CD4-positive, alpha-beta memory T cell (primary cell): ENCODE measurements at regions not wholly inside any gene's neighbourhood (a gene's known extent, or its start where the extent isn't known, plus 50 kb on each side); places are given as distances from the start of the nearest gene placed in this dataset.
"Not testable (repeated sequence)": the region's sequence is repeated elsewhere in the genome, so short reads cannot be mapped to it uniquely, and the experiment has no call there.

Source experiments
- CTCF ChIA-PET: fragments of 350-600 bp; sonication (Branson Sonifier 250); formaldehyde crosslinking; loops from one replicate; lab custom pipeline; 2021; ENCODE audit warnings: inconsistent platforms; ENCODE audit not compliant: partially characterized antibody; lab: Charles Lee
- POLR2A ChIA-PET: fragments of 350-600 bp; sonication (Branson Sonifier 250); formaldehyde crosslinking; loops from one replicate; lab custom pipeline; 2021; ENCODE audit not compliant: partially characterized antibody; lab: Charles Lee
- DNase-seq, 5 donors: peaks; one replicate each; pipeline versions ENCODE4 v3.0.0 to v3.0.0-alpha.2; 2020 to 2022; ENCODE audit warnings: mixed read lengths in 1 of 5
- H3K27ac ChIP-seq: one replicate; pipeline ENCODE4 v1.7.0; 2013; ENCODE audit warnings: low read depth, low read length
- H3K27me3 ChIP-seq: 2 replicates; pipeline ENCODE4 v1.7.0; 2013; ENCODE audit warnings: mild to moderate bottlenecking, low read length, moderate library complexity; ENCODE audit not compliant: insufficient read depth
- H3K36me3 ChIP-seq: 2 replicates; pipeline ENCODE4 v1.7.0; 2013; ENCODE audit warnings: mild to moderate bottlenecking, low read length, moderate library complexity; ENCODE audit not compliant: insufficient read depth
- H3K4me1 ChIP-seq: 2 replicates; pipeline ENCODE4 v1.7.0; 2013; ENCODE audit warnings: mild to moderate bottlenecking, low read length, moderate library complexity; ENCODE audit not compliant: insufficient read depth
- H3K4me3 ChIP-seq, 2 donors: one replicate each; pipeline ENCODE4 v1.7.0; 2013; ENCODE audit warnings: low read length in 2 of 2, mild to moderate bottlenecking in 1 of 2
- H3K9me3 ChIP-seq, 2 donors: one replicate each; pipeline ENCODE4 v1.7.0; 2013; ENCODE audit warnings: low read length in 2 of 2, control low read depth in 1 of 2; ENCODE audit not compliant: control insufficient read depth in 1 of 2
- H3K27ac Mint-ChIP-seq, 7 donors: one replicate each; pipeline ENCODE4 v1.8.0; 2020 to 2021; ENCODE audit warnings: mixed read lengths in 7 of 7, mild to moderate bottlenecking in 6 of 7, inconsistent platforms in 3 of 7, moderate library complexity in 3 of 7
- H3K27me3 Mint-ChIP-seq, 2 donors: one replicate each; pipeline ENCODE4 v1.8.0; 2020 to 2021; ENCODE audit warnings: mixed read lengths in 2 of 2
- H3K36me3 Mint-ChIP-seq, 2 donors: one replicate each; pipeline ENCODE4 v1.8.0; 2020 to 2021; ENCODE audit warnings: mixed read lengths in 2 of 2, inconsistent platforms in 1 of 2, mild to moderate bottlenecking in 1 of 2
- H3K4me1 Mint-ChIP-seq, 4 donors: one replicate each; pipeline ENCODE4 v1.8.0; 2020 to 2021; ENCODE audit warnings: mixed read lengths in 4 of 4, mild to moderate bottlenecking in 1 of 4
- H3K4me3 Mint-ChIP-seq, 8 donors: one replicate each; pipeline ENCODE4 v1.8.0; 2020 to 2021; ENCODE audit warnings: mixed read lengths in 8 of 8, mild to moderate bottlenecking in 7 of 8, moderate library complexity in 6 of 8, inconsistent platforms in 3 of 8
- H3K9me3 Mint-ChIP-seq, 8 donors: one replicate each; pipeline ENCODE4 v1.8.0; 2020 to 2021; ENCODE audit warnings: mixed read lengths in 8 of 8, mild to moderate bottlenecking in 5 of 8, inconsistent platforms in 3 of 8, moderate library complexity in 1 of 8
- intact Hi-C: fragments of 100-400 bp; cut with micrococcal nuclease; formaldehyde crosslinking; loops from one replicate; pipeline ENCODE4 v1.15.1; 2023

DNA sequence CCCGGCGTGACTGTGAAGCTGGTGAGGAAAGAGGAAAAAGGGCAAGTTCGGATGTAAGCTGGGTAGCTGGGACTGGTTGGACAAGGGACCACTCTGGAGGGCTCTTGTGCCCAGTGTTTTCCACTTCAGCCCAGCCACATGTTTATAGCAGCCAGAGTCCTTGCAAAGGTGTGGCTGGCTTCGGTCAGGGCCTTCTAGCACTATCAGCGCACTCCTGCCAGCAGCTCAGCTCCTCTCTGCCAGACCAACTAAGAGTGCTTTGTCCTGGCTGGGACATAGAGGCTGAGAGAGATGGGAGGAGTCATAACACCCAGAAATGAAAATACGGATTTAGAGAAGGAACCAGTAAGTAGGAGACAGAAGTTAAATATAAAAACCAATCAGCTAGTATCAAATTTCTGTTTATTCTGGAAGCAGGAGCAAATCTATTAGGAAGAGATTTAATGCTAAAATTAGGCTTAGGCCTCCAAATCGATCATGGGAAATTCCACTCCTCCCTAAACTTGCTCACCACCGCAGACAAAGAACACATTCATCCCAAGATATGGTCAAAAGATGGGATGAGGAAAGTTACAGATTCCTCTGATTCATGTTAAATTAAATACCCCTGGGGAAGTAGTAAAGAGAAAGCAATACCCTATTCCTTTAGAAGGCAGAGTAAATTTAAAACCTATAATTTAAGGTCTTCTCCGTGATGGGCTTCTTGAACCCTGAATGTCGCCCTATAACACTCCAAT, 135.0 kb downstream of the RALA start:
- no peak for DNase-seq
- Histone ChIP-seq H3K36me3 (no peaks in the 10 kb centered on the region), H3K27me3 (no peaks in the 10 kb centered on the region), H3K9me3 (no peaks in the 10 kb centered on the region), H3K4me1 (no peaks in the 10 kb centered on the region), H3K4me3 (no peak overlapping the region), H3K27ac (no peak overlapping the region)
- CTCF ChIA-PET = interaction anchor here (1.7 kb wide), 1 partner anchor 11 kb away, joined by 6 read pairs; no protein-coding TSS in a partner anchor
- no peak overlapping the region for H3K4me3 Mint-ChIP-seq
- H3K27me3 Mint-ChIP-seq = no peaks in the 10 kb centered on the region
- peaks cover 0 to 2% (median 0%) of the 10 kb centered on the region in 8 donors for H3K9me3 Mint-ChIP-seq
- H3K27ac Mint-ChIP-seq = no peak overlapping the region
- H3K36me3 Mint-ChIP-seq = peaks cover 2 to 7% of the 10 kb centered on the region in 2 donors
- POLR2A ChIA-PET = no interaction called here
- peaks cover 3 to 8% (median 5%) of the 10 kb centered on the region in 4 donors for H3K4me1 Mint-ChIP-seq
- intact Hi-C loops = no loop called here

DNA sequence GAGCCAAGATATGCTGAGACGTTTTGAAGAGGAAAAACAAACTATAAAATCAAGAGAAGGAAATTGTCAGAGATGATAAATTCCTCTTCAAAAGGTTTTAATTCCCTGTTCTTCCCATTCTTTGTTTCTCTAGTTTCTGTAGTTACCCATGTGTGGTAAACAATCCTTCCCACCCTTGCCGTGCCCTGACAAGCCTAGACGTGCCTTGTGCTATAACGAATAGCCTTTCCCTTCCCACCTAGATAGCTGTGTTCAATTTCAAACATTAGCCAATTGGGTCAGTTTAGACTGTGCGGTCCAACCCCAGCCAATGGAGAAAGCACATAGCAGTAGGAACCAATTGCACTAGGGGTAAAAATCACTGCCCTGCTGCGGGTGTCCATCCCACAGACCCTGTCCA, 138.1 kb downstream of the RALA start:
- CTCF ChIA-PET = interaction anchor here (1.1 to 1.4 kb wide), 2 partner anchors 8 to 291 kb away, joined by 3 to 4 read pairs; no protein-coding TSS in a partner anchor
- H3K27ac ChIP-seq = no peak overlapping the region
- H3K4me3 ChIP-seq = no peak overlapping the region
- no peaks in the 10 kb centered on the region for H3K4me1 ChIP-seq
- H3K4me3 Mint-ChIP-seq = no peak overlapping the region
- H3K36me3 Mint-ChIP-seq = peaks cover 0 to 11% of the 10 kb centered on the region in 2 donors
- no peak for DNase-seq
- intact Hi-C loops = no loop called here
- no peaks in the 10 kb centered on the region for H3K27me3 ChIP-seq
- H3K36me3 ChIP-seq = no peaks in the 10 kb centered on the region
- no peaks in the 10 kb centered on the region for H3K9me3 ChIP-seq
- H3K9me3 Mint-ChIP-seq = no peaks in the 10 kb centered on the region
- POLR2A ChIA-PET = no interaction called here
- H3K27ac Mint-ChIP-seq = no peak overlapping the region
- peaks cover 3 to 8% (median 5%) of the 10 kb centered on the region in 4 donors for H3K4me1 Mint-ChIP-seq
- no peaks in the 10 kb centered on the region for H3K27me3 Mint-ChIP-seq

DNA sequence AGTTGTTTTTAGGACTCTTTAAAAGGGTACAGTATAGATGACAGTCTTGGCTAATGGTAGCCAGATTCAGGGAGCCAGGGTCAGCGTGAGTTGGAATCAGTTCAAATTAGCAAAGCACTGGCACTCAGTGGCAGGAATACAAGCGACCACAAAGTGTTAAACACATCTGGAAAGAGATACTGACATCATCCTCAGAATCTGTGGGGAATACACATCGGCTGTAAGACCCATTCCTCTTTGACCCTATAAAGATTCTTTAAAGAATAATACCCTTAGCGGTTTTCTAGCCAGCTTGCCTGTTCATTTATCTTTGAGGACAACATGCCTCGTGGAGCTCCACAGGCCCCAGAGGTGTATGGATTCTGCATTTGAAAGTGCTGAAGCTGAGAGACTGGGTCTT, 139.1 kb downstream of the RALA start:
- H3K27ac ChIP-seq, H3K4me3 ChIP-seq, H3K4me3 Mint-ChIP-seq, H3K27ac Mint-ChIP-seq, H3K9me3 ChIP-seq, DNase-seq, intact Hi-C loops, POLR2A ChIA-PET, H3K4me1 ChIP-seq, H3K27me3 Mint-ChIP-seq, H3K4me1 Mint-ChIP-seq, H3K9me3 Mint-ChIP-seq, H3K27me3 ChIP-seq, H3K36me3 ChIP-seq: not testable (repeated sequence)
- peaks cover 5 to 14% of the 10 kb centered on the region in 2 donors for H3K36me3 Mint-ChIP-seq
- CTCF ChIA-PET = interaction anchor here (1.1 kb wide), 1 partner anchor 9 kb away, joined by 4 read pairs; no protein-coding TSS in a partner anchor

DNA sequence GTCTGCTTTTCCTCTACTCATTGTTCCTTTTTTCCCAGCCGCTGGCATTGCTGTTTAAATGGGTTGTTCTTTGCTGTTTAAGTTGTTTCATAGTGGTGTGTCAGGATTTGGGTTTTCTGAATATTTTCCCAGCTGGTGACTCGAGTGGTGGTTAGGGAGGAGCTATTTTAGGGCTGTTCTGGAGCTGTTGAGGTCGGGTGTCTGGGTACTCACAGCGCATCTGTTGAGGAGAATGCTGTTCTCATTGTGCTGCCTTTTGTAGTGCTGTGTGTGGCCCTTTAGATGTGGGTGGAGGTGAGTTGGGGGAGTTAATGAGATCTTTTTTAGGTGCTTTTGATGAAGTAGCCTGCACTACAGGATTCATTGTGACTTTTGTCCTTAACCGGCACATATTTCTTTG, 139.5 kb downstream of the RALA start:
- intact Hi-C loops, H3K27me3 Mint-ChIP-seq, H3K4me1 ChIP-seq, H3K4me3 Mint-ChIP-seq, DNase-seq, H3K36me3 ChIP-seq, H3K27ac ChIP-seq, H3K4me1 Mint-ChIP-seq, H3K4me3 ChIP-seq, H3K9me3 Mint-ChIP-seq, H3K27me3 ChIP-seq, POLR2A ChIA-PET, CTCF ChIA-PET, H3K9me3 ChIP-seq: not testable (repeated sequence)
- peak overlapping the region in 5 of 7 donors; percentile 19 to 85 (median 23) for H3K27ac Mint-ChIP-seq
- H3K36me3 Mint-ChIP-seq = peaks cover 6 to 15% of the 10 kb centered on the region in 2 donors

DNA sequence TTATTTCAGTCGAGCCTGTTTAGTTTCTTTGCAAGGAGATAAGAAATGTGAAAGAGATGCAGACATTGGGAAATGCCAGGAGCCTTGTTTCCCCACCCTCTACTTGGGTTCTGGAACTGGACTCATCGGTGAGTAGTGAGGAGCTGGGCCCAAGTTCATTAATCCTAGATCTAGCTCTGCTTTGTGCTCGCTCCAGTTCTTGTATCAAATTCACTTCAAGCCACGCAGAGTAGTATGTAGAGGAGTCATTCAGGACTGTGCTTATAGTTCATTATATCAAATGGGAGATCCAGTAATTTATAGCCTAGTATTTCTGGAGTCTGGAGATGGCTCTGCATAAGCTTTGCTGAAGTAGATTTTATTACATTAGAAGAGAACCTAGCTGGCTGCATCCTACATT, 142.5 kb downstream of the RALA start:
- H3K9me3 Mint-ChIP-seq, H3K36me3 ChIP-seq, DNase-seq, CTCF ChIA-PET, H3K4me1 ChIP-seq, intact Hi-C loops, H3K4me3 ChIP-seq, H3K27ac Mint-ChIP-seq, H3K27me3 Mint-ChIP-seq, H3K27ac ChIP-seq, H3K4me3 Mint-ChIP-seq, H3K4me1 Mint-ChIP-seq, H3K9me3 ChIP-seq, H3K27me3 ChIP-seq, POLR2A ChIA-PET: not testable (repeated sequence)
- peaks cover 15 to 25% of the 10 kb centered on the region in 2 donors for H3K36me3 Mint-ChIP-seq

DNA sequence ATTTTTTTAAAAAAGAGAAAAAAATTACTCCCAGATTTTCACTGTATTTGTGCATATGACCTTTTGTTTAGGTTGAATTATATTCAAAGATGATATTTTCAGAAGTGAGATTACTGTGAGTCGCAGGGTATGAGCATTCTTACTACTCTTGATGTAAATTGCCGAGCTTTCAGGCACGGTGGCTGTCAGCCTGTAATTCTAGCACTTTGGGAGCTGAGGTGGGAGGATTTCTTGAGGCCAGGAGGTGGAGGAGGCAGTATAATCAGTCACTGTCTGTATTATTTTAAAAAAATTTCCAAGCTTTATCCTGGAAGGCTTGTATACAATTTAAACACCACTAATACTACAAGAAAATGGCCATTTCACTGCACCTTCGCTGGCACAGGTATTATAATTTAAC, 145.1 kb downstream of the RALA start:
- H3K4me1 ChIP-seq, H3K4me3 Mint-ChIP-seq, H3K4me3 ChIP-seq, H3K27me3 ChIP-seq, H3K9me3 ChIP-seq, intact Hi-C loops, CTCF ChIA-PET, DNase-seq, H3K4me1 Mint-ChIP-seq, H3K27ac Mint-ChIP-seq, H3K36me3 ChIP-seq, POLR2A ChIA-PET, H3K27me3 Mint-ChIP-seq, H3K9me3 Mint-ChIP-seq, H3K27ac ChIP-seq: not testable (repeated sequence)
- peaks cover 26 to 32% of the 10 kb centered on the region in 2 donors for H3K36me3 Mint-ChIP-seq

DNA sequence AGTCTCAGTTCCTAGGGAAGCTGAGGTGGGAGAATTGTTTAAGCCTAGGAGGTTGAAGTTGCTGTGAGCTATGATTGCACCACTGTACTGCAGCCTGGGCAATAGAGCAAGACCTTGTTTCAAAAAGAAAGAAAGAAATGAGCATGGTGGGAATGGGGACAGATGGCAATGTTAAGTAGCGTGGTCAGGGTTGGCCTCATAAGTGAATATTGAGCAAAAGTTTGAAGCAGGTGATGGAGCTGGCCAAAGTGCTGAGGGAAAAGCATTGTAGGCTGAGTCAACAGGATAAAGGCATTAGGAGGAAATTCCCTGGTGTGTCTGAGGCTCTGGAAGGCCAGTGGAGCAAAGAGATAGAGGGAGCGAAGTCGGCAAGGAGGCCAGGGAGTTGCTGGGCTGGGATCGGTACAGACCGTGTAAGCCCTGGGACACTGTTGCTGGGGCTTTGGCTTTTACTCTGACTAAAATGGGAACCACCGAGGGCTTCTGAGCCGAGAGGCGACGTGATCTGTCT, 151.0 kb downstream of the RALA start:
- H3K27ac ChIP-seq, H3K4me1 Mint-ChIP-seq, H3K36me3 ChIP-seq, H3K4me3 Mint-ChIP-seq, CTCF ChIA-PET, H3K4me3 ChIP-seq, H3K4me1 ChIP-seq, H3K9me3 Mint-ChIP-seq, intact Hi-C loops, H3K9me3 ChIP-seq, H3K27me3 ChIP-seq, H3K27me3 Mint-ChIP-seq, POLR2A ChIA-PET, DNase-seq, H3K27ac Mint-ChIP-seq: not testable (repeated sequence)
- H3K36me3 Mint-ChIP-seq = peaks cover 21 to 22% of the 10 kb centered on the region in 2 donors
